ENCODE measurements at regions not wholly inside any gene's neighbourhood (a gene's known extent, or its start where the extent isn't known, plus 50 kb on each side); places are given as distances from the start of the nearest gene placed in this dataset.

GRCh38 chr20:21574443-21574842 is 60.6 kb upstream of the NKX2-2 start:
- H3K27me3 Mint-ChIP-seq (ENCODE audit: low read depth): peaks cover 8% of the 10 kb centered on the region
- H3K36me3 Mint-ChIP-seq (ENCODE audit: low read depth): no peaks in the 10 kb centered on the region
- peaks cover 6% of the 10 kb centered on the region for H3K4me1 Mint-ChIP-seq (ENCODE audit: low read depth)
- ATAC-seq: no peak
- DNase-seq: no peak
- H3K4me3 Mint-ChIP-seq: no peak overlapping the region
- H3K9me3 Mint-ChIP-seq (ENCODE audit: insufficient read depth): no peaks in the 10 kb centered on the region
- CTCF ChIA-PET: no interaction called here
- H3K27ac Mint-ChIP-seq: no peak overlapping the region
- POLR2A ChIA-PET: no interaction called here

DNA sequence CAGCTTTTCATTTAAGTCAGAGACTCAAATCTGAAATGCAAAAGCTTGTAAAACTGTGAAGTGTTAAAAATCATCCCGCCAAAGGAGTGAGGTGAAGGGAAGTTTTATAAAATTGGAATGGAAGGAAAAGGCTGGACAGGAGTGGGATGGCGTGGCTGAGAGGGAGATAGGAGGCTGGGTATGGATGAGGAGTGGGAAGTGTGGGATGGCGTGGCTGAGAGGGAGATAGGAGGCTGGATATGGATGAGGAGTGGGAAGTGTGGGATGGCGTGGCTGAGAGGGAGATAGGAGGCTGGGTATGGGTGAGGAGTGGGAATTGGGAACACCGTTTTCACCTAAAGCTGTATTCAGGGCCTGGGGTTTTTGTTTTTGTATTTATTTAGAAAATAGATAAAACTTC is 59.4 kb upstream of the NKX2-2 start:
- no peaks in the 10 kb centered on the region for H3K36me3 Mint-ChIP-seq (ENCODE audit: low read depth)
- CTCF ChIA-PET: interaction anchor here (1.2 to 4.2 kb wide), 6 partner anchors 10 to 44 kb away, joined by 3 to 49 read pairs (median 20); no protein-coding TSS in a partner anchor
- DNase-seq (no peak), ATAC-seq (no peak)
- H3K27me3 Mint-ChIP-seq (ENCODE audit: low read depth): peaks cover 10% of the 10 kb centered on the region
- peaks cover 6% of the 10 kb centered on the region for H3K4me1 Mint-ChIP-seq (ENCODE audit: low read depth)
- H3K27ac Mint-ChIP-seq: no peak overlapping the region
- no peak overlapping the region for H3K4me3 Mint-ChIP-seq
- POLR2A ChIA-PET: no interaction called here
- H3K9me3 Mint-ChIP-seq (ENCODE audit: insufficient read depth): no peaks in the 10 kb centered on the region

- ChIA-PET POLR2A (no interaction called here), CTCF (interaction anchor here (0.6 to 4.2 kb wide), 28 partner anchors 9 to 1526 kb away, joined by 3 to 49 read pairs (median 6); no protein-coding TSS in a partner anchor)
- Mint-ChIP-seq H3K4me3 (no peak overlapping the region), H3K4me1 (ENCODE audit: low read depth) (peaks cover 6% of the 10 kb centered on the region), H3K9me3 (ENCODE audit: insufficient read depth) (no peaks in the 10 kb centered on the region), H3K36me3 (ENCODE audit: low read depth) (no peaks in the 10 kb centered on the region), H3K27ac (no peak overlapping the region), H3K27me3 (ENCODE audit: low read depth) (peaks cover 14% of the 10 kb centered on the region)
- ATAC-seq: no peak
- DNase-seq: peak; percentile 27
Observed at GRCh38 chr20:21571841-21572690, 58.2 kb upstream of the NKX2-2 start.

- ATAC-seq (no peak), DNase-seq (no peak)
- Mint-ChIP-seq H3K36me3 (ENCODE audit: low read depth) (no peaks in the 10 kb centered on the region), H3K4me1 (ENCODE audit: low read depth) (peaks cover 6% of the 10 kb centered on the region), H3K9me3 (ENCODE audit: insufficient read depth) (no peaks in the 10 kb centered on the region), H3K27ac (no peak overlapping the region), H3K4me3 (no peak overlapping the region), H3K27me3 (ENCODE audit: low read depth) (peaks cover 16% of the 10 kb centered on the region)
- POLR2A ChIA-PET: no interaction called here
- CTCF ChIA-PET: interaction anchor here (0.7 to 4.2 kb wide), 20 partner anchors 8 to 733 kb away, joined by 3 to 49 read pairs (median 8); no protein-coding TSS in a partner anchor
Observed at GRCh38 chr20:21570285-21570992, 56.6 kb upstream of the NKX2-2 start.

GRCh38 chr20:21569586-21569985 is 55.7 kb upstream of the NKX2-2 start:
- POLR2A ChIA-PET: no interaction called here
- no peak for ATAC-seq
- Mint-ChIP-seq H3K27ac (no peak overlapping the region), H3K9me3 (ENCODE audit: insufficient read depth) (no peaks in the 10 kb centered on the region), H3K4me3 (no peak overlapping the region), H3K27me3 (ENCODE audit: low read depth) (peaks cover 16% of the 10 kb centered on the region), H3K36me3 (ENCODE audit: low read depth) (no peaks in the 10 kb centered on the region), H3K4me1 (ENCODE audit: low read depth) (peaks cover 6% of the 10 kb centered on the region)
- no peak for DNase-seq
- CTCF ChIA-PET: interaction anchor here (0.7 to 4.2 kb wide), 5 partner anchors 21 to 333 kb away, joined by 3 to 49 read pairs (median 5); no protein-coding TSS in a partner anchor

GRCh38 chr20:21564127-21564773 is 50.4 kb upstream of the NKX2-2 start:
- no peaks in the 10 kb centered on the region for H3K4me1 Mint-ChIP-seq (ENCODE audit: low read depth)
- ChIA-PET POLR2A (no interaction called here), CTCF (interaction anchor here (1.3 to 3.0 kb wide), 2 partner anchors 8 to 35 kb away, joined by 3 to 19 read pairs; no protein-coding TSS in a partner anchor)
- H3K36me3 Mint-ChIP-seq (ENCODE audit: low read depth): no peaks in the 10 kb centered on the region
- DNase-seq: no peak
- peaks cover 9% of the 10 kb centered on the region for H3K27me3 Mint-ChIP-seq (ENCODE audit: low read depth)
- no peak for ATAC-seq
- no peaks in the 10 kb centered on the region for H3K9me3 Mint-ChIP-seq (ENCODE audit: insufficient read depth)
- H3K27ac Mint-ChIP-seq: no peak overlapping the region
- H3K4me3 Mint-ChIP-seq: no peak overlapping the region
